ENCODE measurements at regions not wholly inside any gene's neighbourhood (a gene's known extent, or its start where the extent isn't known, plus 50 kb on each side); places are given as distances from the start of the nearest gene placed in this dataset.

DNA sequence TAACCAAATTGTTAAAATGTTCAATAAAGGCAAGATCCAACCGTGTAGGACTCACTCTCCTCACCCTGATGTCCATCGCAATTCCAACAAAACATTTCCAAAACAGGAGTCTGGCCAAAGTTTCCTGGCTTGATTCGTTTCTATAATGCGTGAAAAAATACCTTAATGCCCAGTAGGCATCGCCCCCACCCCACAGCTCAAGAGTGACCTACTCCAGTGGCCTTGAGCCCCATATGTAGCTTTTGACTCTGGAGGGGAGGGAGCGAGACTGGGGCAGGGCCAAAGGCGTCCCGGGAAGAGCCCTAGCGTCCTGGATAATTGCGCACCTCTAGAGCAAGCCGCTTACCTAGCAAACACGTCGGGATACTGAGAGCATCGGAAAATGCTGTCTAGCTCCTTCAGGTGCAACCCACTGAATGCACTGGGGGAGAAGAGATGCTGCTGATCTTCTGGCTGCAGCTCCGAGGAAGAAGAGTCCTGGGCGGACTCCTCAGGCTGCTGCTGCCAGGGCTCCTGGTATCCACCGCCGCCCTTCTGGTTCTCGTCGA lies 55.6 kb upstream of the NKAP start (continued):
- TF ChIP-seq POLR2AphosphoS5 (IDR thresholded peaks at IDR 0.05; ENCODE audit: low read depth, low read length) (no peak), SIRT6 (IDR thresholded peaks at IDR 0.05; ENCODE audit: low read length) (no peak), CHD2 (IDR thresholded peaks at IDR 0.05; ENCODE audit: low read length) (no peak), CBX5 (IDR thresholded peaks at IDR 0.05; ENCODE audit: low read depth, low read length) (no peak), KDM4A (IDR thresholded peaks at IDR 0.05; ENCODE audit: low read depth, low read length, severe bottlenecking) (no peak), POLR2A (IDR thresholded peaks at IDR 0.05; ENCODE audit: control extremely low read depth in 1 of 2, low read depth in 2 of 2, low read length in 2 of 2) (no peak)

Measured in H1 (cell line).